ENCODE measurements at regions not wholly inside any gene's neighbourhood (a gene's known extent, or its start where the extent isn't known, plus 50 kb on each side); places are given as distances from the start of the nearest gene placed in this dataset.
A peak's percentile ranks its signal among the peaks of the same experiment; 100 is the strongest.

DNA sequence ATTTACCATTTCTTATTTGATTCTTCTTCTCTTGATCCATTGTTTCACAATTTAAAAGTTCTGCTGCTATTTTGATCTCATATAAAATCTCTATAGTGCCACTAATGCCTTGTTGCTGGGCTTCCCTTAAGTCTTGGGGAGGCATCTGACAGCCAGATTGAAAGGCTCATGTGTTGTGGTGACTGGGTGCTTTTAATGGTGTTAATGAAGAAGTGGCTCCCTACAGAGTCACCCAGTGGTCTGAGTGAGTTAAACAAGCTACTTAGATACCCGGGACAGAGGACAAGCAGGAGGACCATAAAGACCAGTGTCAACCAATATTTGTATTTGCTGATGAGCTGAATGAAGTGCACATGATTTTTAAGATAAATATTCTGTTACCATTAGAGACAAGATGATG lies 176.4 kb upstream of the HABP2 start:
- no peak for DNase-seq

DNA sequence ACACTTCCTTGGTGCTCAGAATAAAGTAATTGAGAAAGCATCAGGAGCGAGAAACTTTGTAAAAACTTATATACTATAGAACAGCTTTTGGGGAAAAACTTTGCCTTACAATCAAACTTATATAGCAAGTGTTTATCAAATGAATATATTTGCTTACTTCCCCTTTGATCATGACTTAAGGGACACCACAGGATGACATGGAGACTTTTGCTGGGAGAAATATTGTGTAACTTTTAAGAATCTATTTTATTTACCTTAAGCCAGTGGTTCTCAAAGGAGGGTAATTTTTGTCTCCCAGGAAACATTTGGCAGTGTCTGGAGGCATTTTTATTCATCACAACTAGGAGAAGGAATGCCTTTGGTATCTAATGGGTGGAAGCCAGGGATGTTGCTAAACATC lies 173.8 kb upstream of the HABP2 start:
- no peak for DNase-seq

DNA sequence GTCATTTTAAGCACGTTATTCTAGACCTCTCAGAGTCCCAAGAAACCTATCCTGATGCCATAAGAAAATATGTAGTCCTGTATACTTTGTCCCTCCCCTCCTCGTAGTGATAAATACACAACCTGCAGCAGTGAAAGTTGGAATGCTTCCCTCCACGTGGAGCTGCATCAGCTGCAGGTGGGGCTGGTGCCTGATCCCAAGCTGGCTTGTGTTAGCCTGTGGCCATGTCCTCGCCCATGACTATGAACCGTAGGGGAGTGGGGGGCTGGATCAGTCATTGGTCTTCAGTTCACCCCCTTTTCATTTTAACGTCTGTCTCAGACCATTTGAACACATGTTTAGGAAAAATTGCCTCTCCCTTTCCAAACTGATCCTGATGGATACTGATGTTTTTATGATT lies 171.4 kb upstream of the HABP2 start:
- no peak for DNase-seq

- no peak for DNase-seq
These were observed 170.8 kb upstream of the HABP2 start for GRCh38 chr10:113381981-113382509.

GRCh38 chr10:113382691-113383090 lies 170.2 kb upstream of the HABP2 start:
- DNase-seq, result no peak

DNA sequence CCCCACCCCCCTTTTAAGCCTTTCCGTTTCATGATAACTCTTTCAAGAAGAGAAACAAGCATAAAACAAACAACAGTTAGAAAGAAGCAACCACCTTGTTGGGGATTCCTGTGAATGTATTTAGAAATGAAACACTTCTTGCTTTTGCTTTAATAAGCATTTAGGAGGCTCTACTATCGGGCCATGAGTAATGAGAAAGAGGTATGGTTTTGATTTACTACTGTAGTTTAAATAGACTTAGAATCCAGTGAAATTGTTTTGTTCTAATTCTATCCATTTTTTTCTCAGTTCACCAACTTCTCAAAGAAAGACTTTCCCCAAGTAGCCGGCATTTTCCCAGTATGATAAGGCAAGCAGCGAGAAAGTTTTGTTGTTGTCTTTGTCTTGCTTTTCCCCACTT lies 168.7 kb upstream of the HABP2 start:
- no peak for DNase-seq

- peak; percentile 89 for DNase-seq
These were observed 167.5 kb upstream of the HABP2 start for GRCh38 chr10:113385021-113385999.

- peak; percentile 39 for DNase-seq
These were observed 166.8 kb upstream of the HABP2 start for GRCh38 chr10:113386005-113386404.

DNA sequence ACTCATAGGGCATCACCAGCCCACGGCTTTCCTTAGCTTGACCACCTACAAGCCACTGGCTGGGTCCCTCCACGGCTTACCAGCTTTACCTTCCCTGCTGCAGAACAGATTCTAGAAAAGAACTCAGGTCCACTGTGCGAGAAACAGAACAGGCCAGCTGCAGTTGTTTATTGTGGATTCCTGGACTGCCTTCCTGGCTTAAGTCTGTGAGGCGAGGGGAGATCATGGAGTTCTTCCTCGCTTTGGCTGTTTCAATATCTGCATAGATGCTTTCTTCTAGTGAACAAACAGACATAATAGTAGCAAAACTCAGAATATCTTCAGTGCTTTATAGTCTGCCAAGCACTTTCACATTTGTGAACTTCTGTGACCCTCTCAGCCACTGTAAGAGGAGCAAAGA lies 162.9 kb upstream of the HABP2 start:
- no peak for DNase-seq

GRCh38 chr10:113390896-113391295 lies 162.0 kb upstream of the HABP2 start:
- no peak for DNase-seq

- no peak for DNase-seq
These were observed 155.8 kb upstream of the HABP2 start for GRCh38 chr10:113397047-113397446.

GRCh38 chr10:113399065-113399464 lies 153.8 kb upstream of the HABP2 start:
- no peak for DNase-seq

DNA sequence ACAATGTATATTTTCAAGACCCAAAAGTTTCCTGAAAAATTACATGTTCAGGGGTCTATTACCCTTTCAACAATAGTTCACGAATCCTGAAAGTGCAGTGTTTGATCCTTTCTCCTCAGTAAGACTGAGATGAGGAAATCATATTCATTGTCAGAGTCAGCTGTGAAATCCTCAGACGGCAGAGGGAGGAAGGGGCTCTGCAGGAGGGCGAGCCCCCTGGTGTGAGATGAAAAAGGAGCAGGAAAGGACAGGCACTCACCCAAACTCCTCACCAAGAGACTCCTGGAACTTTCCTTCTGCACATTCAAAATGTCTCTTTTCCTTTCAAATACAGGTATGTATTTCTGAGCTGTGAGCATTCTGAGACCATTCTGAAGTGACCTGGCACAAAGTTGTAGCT lies 150.3 kb upstream of the HABP2 start:
- DNase-seq, result no peak

DNA sequence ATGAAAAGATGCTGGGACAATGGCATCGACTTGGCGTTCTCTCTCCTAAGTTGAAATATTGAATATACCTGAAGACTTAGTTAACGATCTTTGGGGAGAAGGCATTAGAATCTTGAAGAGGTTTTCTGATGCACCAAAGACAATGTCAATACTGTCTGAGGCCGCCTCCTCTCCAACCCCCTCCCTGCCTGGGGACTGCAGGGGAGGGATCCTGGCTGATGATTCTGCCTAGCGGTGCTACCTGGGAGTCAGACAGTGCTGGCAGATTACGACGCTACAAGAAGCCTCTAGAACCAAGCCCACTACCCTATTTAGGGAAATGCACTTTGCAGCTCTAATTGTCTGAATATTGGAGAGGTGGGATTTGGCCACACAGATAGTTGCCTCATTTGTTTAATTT lies 145.6 kb upstream of the HABP2 start:
- no peak for DNase-seq

- DNase-seq, result no peak
These were observed 143.7 kb upstream of the HABP2 start for GRCh38 chr10:113409175-113409574.

- no peak for DNase-seq
These were observed 142.2 kb upstream of the HABP2 start for GRCh38 chr10:113410618-113411017.

GRCh38 chr10:113411456-113411855 lies 141.4 kb upstream of the HABP2 start:
- no peak for DNase-seq

DNA sequence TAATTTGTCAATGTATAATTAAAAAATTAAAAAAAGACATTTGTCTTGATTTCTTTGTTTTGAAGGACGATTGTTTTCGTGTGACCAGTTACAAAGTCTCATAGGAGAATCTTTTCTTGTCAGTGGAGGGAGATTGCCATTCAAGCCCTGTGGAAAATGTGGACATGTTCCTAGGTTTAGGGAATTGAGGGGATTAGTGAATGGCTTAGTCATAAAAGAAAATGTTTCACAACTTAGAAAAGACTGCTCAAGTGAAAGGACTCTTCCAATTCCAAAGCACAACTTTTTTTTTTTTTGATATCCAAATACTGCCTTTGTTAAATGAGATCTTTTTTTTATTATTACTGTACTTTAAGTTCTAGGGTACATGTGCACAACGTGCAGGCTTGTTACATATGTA lies 140.7 kb upstream of the HABP2 start:
- no peak for DNase-seq

DNA sequence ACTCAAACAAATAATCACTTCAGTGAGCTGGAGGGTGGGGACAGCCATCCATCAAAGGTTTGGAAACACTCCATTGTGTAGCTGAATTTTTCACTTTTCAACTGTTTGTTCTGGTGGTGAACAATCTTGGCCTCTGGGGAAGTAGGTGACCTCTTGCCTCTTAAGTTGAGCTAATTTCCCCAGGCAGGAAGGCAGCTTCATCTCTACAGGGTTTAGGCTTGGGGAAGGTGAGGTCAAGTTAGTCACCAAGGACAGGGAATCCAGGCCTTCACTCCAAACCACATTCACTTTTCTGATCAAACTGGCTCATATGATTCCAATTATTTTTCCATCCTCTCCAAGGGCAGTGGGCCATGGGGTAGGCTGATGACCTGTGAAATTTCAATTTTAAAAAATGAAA lies 138.3 kb upstream of the HABP2 start:
- DNase-seq, result no peak

DNA sequence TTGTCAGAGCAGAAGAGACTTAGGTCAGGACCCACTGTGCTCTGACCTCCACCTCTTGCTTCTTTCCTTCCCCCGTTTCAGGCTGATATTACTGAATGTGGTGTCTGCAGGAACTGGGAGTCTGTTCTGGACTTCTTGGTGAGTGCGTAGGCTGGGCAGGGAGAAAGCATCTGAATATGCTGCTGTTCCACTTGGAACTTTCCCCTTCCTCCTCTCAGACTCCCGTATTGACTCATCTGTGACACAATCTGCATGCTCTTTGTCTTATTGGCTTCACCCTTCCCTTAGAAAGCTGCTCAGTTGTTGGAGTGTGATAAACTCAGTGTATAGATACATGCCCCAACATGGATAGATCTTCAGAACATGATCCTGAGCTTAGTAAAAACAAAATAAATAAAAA lies 137.6 kb upstream of the HABP2 start:
- DNase-seq, result no peak

DNA sequence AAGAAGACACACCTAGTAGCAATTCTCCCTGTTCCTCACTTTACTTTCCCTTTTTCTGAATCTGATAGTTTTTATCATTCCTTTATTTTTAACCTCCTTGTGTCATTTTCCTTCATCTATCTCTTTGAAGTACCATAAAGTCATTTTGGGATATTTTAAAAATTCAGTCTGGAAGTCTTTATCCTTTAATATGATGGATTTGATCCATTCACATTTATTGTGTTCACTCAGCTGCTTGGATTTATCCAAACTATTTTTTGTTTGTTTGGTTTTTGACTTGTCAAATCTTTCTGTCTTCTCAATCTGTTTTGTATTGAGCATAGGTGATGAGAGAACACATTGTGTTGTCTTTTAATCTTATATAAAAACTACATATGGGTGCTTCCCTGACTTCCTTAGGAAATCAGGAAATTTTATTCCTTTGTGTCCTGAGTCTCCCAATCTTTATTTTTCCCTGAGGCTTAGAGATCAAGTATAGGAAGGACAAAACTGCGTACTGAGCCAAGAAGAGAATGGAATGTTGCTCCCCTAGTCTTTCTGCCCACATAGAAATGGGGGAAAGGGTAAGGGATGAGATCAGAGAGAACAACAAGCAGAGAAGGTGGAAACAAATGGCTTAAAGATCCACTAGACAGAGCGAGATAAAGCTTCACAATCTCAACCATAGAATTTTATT lies 132.7 kb upstream of the HABP2 start:
- DNase-seq, result no peak

- no peak for DNase-seq
These were observed 131.8 kb upstream of the HABP2 start for GRCh38 chr10:113420733-113421675.

GRCh38 chr10:113422371-113422770 lies 130.5 kb upstream of the HABP2 start:
- DNase-seq, result no peak
